Astrocyte of the cerebellum (primary cell): ENCODE measurements at regions not wholly inside any gene's neighbourhood (a gene's known extent, or its start where the extent isn't known, plus 50 kb on each side); places are given as distances from the start of the nearest gene placed in this dataset.

Experiments
- DNase-seq: peaks from one replicate; pipeline ENCODE4 v3.0.0-alpha.2; 2011; ENCODE audit warnings: low read depth
- H3K4me3 ChIP-seq: 2 replicates; pipeline ENCODE4 v1.5.1; 2011; ENCODE audit warnings: mild to moderate bottlenecking, low read depth, low read length, moderate library complexity
- CTCF ChIP-seq: IDR thresholded peaks from 2 replicates; pipeline ENCODE4 v1.5.1; 2012; ENCODE audit warnings: low read length, low read depth, moderate library complexity, mild to moderate bottlenecking; ENCODE audit errors: missing control alignments
- in situ Hi-C: cut with HindIII; loops from 2 replicates; pipeline ENCODE4 v1.10.0; 2017; ENCODE audit warnings: low sequenced_read_pairs

- in situ Hi-C loops = no loop called here
- H3K4me3 ChIP-seq = no peak overlapping the region
- DNase-seq = no peak
- TF ChIP-seq CTCF = no peak
Observed at GRCh38 chr10:131802156-131802915, 98.5 kb upstream of the PPP2R2D start.

GRCh38 chr10:131802996-131803395 lies 97.8 kb upstream of the PPP2R2D start:
- no peak for DNase-seq
- H3K4me3 ChIP-seq = no peak overlapping the region
- in situ Hi-C loops = no loop called here
- no peak for TF ChIP-seq CTCF

- TF ChIP-seq CTCF = no peak
- in situ Hi-C loops = no loop called here
- H3K4me3 ChIP-seq = no peak overlapping the region
- no peak for DNase-seq
Observed at GRCh38 chr10:131803860-131804425, 96.9 kb upstream of the PPP2R2D start.

- in situ Hi-C loops = no loop called here
- H3K4me3 ChIP-seq = no peak overlapping the region
- TF ChIP-seq CTCF = no peak
- DNase-seq = no peak
Observed at GRCh38 chr10:131804551-131805295, 96.1 kb upstream of the PPP2R2D start.

GRCh38 chr10:131805696-131806095 lies 95.1 kb upstream of the PPP2R2D start:
- no peak for DNase-seq
- in situ Hi-C loops = no loop called here
- H3K4me3 ChIP-seq = no peak overlapping the region
- TF ChIP-seq CTCF = no peak

- in situ Hi-C loops = no loop called here
- no peak for DNase-seq
- no peak overlapping the region for H3K4me3 ChIP-seq
- TF ChIP-seq CTCF = no peak
Observed at GRCh38 chr10:131806146-131806545, 94.7 kb upstream of the PPP2R2D start.
